ENCODE measurements at regions not wholly inside any gene's neighbourhood (a gene's known extent, or its start where the extent isn't known, plus 50 kb on each side); places are given as distances from the start of the nearest gene placed in this dataset.
"Not testable (repeated sequence)": the region's sequence is repeated elsewhere in the genome, so short reads cannot be mapped to it uniquely, and the experiment has no call there.

GRCh38 chr4:124143632-124144031, 568.9 kb downstream of the ANKRD50 start:
- no peaks in the 10 kb centered on the region for H3K27me3 ChIP-seq (ENCODE audit: low read depth, low read length)
- no peak overlapping the region for H3K4me3 ChIP-seq (ENCODE audit: low read depth in 1 of 2, low read length in 2 of 2)
- no peaks in the 10 kb centered on the region for H3K36me3 ChIP-seq (ENCODE audit: control insufficient read depth in 1 of 2, insufficient read depth in 2 of 2, low read length in 2 of 2)
- no peak overlapping the region for H3K27ac ChIP-seq (ENCODE audit: low read length)
- no peaks in the 10 kb centered on the region for H3K4me1 ChIP-seq (ENCODE audit: control insufficient read depth in 1 of 2, insufficient read depth in 2 of 2, low read length in 2 of 2)
- H3K9me3 ChIP-seq (ENCODE audit: control insufficient read depth in 1 of 2, low read length in 2 of 2) = no peaks in the 10 kb centered on the region

GRCh38 chr4:124144238-124144654, 568.3 kb downstream of the ANKRD50 start:
- no peak overlapping the region for H3K27ac ChIP-seq (ENCODE audit: low read length)
- no peak overlapping the region for H3K4me3 ChIP-seq (ENCODE audit: low read depth in 1 of 2, low read length in 2 of 2)
- H3K9me3 ChIP-seq (ENCODE audit: control insufficient read depth in 1 of 2, low read length in 2 of 2) = no peaks in the 10 kb centered on the region
- no peaks in the 10 kb centered on the region for H3K27me3 ChIP-seq (ENCODE audit: low read depth, low read length)
- H3K36me3 ChIP-seq (ENCODE audit: control insufficient read depth in 1 of 2, insufficient read depth in 2 of 2, low read length in 2 of 2) = no peaks in the 10 kb centered on the region
- no peaks in the 10 kb centered on the region for H3K4me1 ChIP-seq (ENCODE audit: control insufficient read depth in 1 of 2, insufficient read depth in 2 of 2, low read length in 2 of 2)

GRCh38 chr4:124146068-124146467, 566.5 kb downstream of the ANKRD50 start:
- H3K27ac ChIP-seq (ENCODE audit: low read length) = no peak overlapping the region

GRCh38 chr4:124151031-124151430, 561.5 kb downstream of the ANKRD50 start:
- Histone ChIP-seq H3K27me3 (ENCODE audit: low read depth, low read length) (no peaks in the 10 kb centered on the region), H3K36me3 (ENCODE audit: control insufficient read depth in 1 of 2, insufficient read depth in 2 of 2, low read length in 2 of 2) (no peaks in the 10 kb centered on the region), H3K4me1 (ENCODE audit: control insufficient read depth in 1 of 2, insufficient read depth in 2 of 2, low read length in 2 of 2) (no peaks in the 10 kb centered on the region), H3K9me3 (ENCODE audit: control insufficient read depth in 1 of 2, low read length in 2 of 2) (no peaks in the 10 kb centered on the region), H3K27ac (ENCODE audit: low read length) (no peak overlapping the region), H3K4me3 (ENCODE audit: low read depth in 1 of 2, low read length in 2 of 2) (no peak overlapping the region)

More at GRCh38 chr4:124146068-124146467, 566.5 kb downstream of the ANKRD50 start:
- no peaks in the 10 kb centered on the region for H3K27me3 ChIP-seq (ENCODE audit: low read depth, low read length)
- H3K4me1 ChIP-seq (ENCODE audit: control insufficient read depth in 1 of 2, insufficient read depth in 2 of 2, low read length in 2 of 2) = no peaks in the 10 kb centered on the region
- no peaks in the 10 kb centered on the region for H3K9me3 ChIP-seq (ENCODE audit: control insufficient read depth in 1 of 2, low read length in 2 of 2)
- no peaks in the 10 kb centered on the region for H3K36me3 ChIP-seq (ENCODE audit: control insufficient read depth in 1 of 2, insufficient read depth in 2 of 2, low read length in 2 of 2)
- no peak overlapping the region for H3K4me3 ChIP-seq (ENCODE audit: low read depth in 1 of 2, low read length in 2 of 2)

GRCh38 chr4:124152132-124152531, 560.4 kb downstream of the ANKRD50 start:
- no peaks in the 10 kb centered on the region for H3K36me3 ChIP-seq (ENCODE audit: control insufficient read depth in 1 of 2, insufficient read depth in 2 of 2, low read length in 2 of 2)
- H3K4me3 ChIP-seq (ENCODE audit: low read depth in 1 of 2, low read length in 2 of 2) = no peak overlapping the region
- H3K9me3 ChIP-seq (ENCODE audit: control insufficient read depth in 1 of 2, low read length in 2 of 2) = no peaks in the 10 kb centered on the region
- H3K27me3 ChIP-seq (ENCODE audit: low read depth, low read length) = no peaks in the 10 kb centered on the region
- no peaks in the 10 kb centered on the region for H3K4me1 ChIP-seq (ENCODE audit: control insufficient read depth in 1 of 2, insufficient read depth in 2 of 2, low read length in 2 of 2)
- H3K27ac ChIP-seq (ENCODE audit: low read length) = no peak overlapping the region

GRCh38 chr4:124155239-124155638, 557.3 kb downstream of the ANKRD50 start:
- H3K27me3 ChIP-seq (ENCODE audit: low read depth, low read length) = no peaks in the 10 kb centered on the region
- no peak overlapping the region for H3K4me3 ChIP-seq (ENCODE audit: low read depth in 1 of 2, low read length in 2 of 2)
- no peaks in the 10 kb centered on the region for H3K4me1 ChIP-seq (ENCODE audit: control insufficient read depth in 1 of 2, insufficient read depth in 2 of 2, low read length in 2 of 2)
- H3K9me3 ChIP-seq (ENCODE audit: control insufficient read depth in 1 of 2, low read length in 2 of 2) = no peaks in the 10 kb centered on the region
- H3K27ac ChIP-seq (ENCODE audit: low read length) = no peak overlapping the region
- H3K36me3 ChIP-seq (ENCODE audit: control insufficient read depth in 1 of 2, insufficient read depth in 2 of 2, low read length in 2 of 2) = no peaks in the 10 kb centered on the region

- Histone ChIP-seq H3K27ac (ENCODE audit: low read length) (no peak overlapping the region), H3K9me3 (ENCODE audit: control insufficient read depth in 1 of 2, low read length in 2 of 2) (no peaks in the 10 kb centered on the region), H3K36me3 (ENCODE audit: control insufficient read depth in 1 of 2, insufficient read depth in 2 of 2, low read length in 2 of 2) (no peaks in the 10 kb centered on the region), H3K4me3 (ENCODE audit: low read depth in 1 of 2, low read length in 2 of 2) (no peak overlapping the region), H3K4me1 (ENCODE audit: control insufficient read depth in 1 of 2, insufficient read depth in 2 of 2, low read length in 2 of 2) (no peaks in the 10 kb centered on the region), H3K27me3 (ENCODE audit: low read depth, low read length) (no peaks in the 10 kb centered on the region)
These were observed 555.0 kb downstream of the ANKRD50 start for GRCh38 chr4:124157396-124158083.

- Histone ChIP-seq H3K27me3 (ENCODE audit: low read depth, low read length) (no peaks in the 10 kb centered on the region), H3K36me3 (ENCODE audit: control insufficient read depth in 1 of 2, insufficient read depth in 2 of 2, low read length in 2 of 2) (no peaks in the 10 kb centered on the region), H3K4me3 (ENCODE audit: low read depth in 1 of 2, low read length in 2 of 2) (no peak overlapping the region), H3K27ac (ENCODE audit: low read length) (no peak overlapping the region), H3K9me3 (ENCODE audit: control insufficient read depth in 1 of 2, low read length in 2 of 2) (no peaks in the 10 kb centered on the region), H3K4me1 (ENCODE audit: control insufficient read depth in 1 of 2, insufficient read depth in 2 of 2, low read length in 2 of 2) (no peaks in the 10 kb centered on the region)
These were observed 549.1 kb downstream of the ANKRD50 start for GRCh38 chr4:124163401-124163800.

- H3K4me3 ChIP-seq (ENCODE audit: low read depth in 1 of 2, low read length in 2 of 2) = no peak overlapping the region
- no peaks in the 10 kb centered on the region for H3K9me3 ChIP-seq (ENCODE audit: control insufficient read depth in 1 of 2, low read length in 2 of 2)
- H3K36me3 ChIP-seq (ENCODE audit: control insufficient read depth in 1 of 2, insufficient read depth in 2 of 2, low read length in 2 of 2) = no peaks in the 10 kb centered on the region
- no peaks in the 10 kb centered on the region for H3K4me1 ChIP-seq (ENCODE audit: control insufficient read depth in 1 of 2, insufficient read depth in 2 of 2, low read length in 2 of 2)
- no peaks in the 10 kb centered on the region for H3K27me3 ChIP-seq (ENCODE audit: low read depth, low read length)
- H3K27ac ChIP-seq (ENCODE audit: low read length) = no peak overlapping the region
These were observed 544.9 kb downstream of the ANKRD50 start for GRCh38 chr4:124167602-124168001.

GRCh38 chr4:124169524-124169923, 543.0 kb downstream of the ANKRD50 start:
- not testable (repeated sequence) for H3K9me3 ChIP-seq (ENCODE audit: control insufficient read depth in 1 of 2, low read length in 2 of 2); H3K4me3 ChIP-seq (ENCODE audit: low read depth in 1 of 2, low read length in 2 of 2); H3K36me3 ChIP-seq (ENCODE audit: control insufficient read depth in 1 of 2, insufficient read depth in 2 of 2, low read length in 2 of 2); H3K27me3 ChIP-seq (ENCODE audit: low read depth, low read length); H3K27ac ChIP-seq (ENCODE audit: low read length); H3K4me1 ChIP-seq (ENCODE audit: control insufficient read depth in 1 of 2, insufficient read depth in 2 of 2, low read length in 2 of 2)

GRCh38 chr4:124173912-124174311, 538.6 kb downstream of the ANKRD50 start:
- no peaks in the 10 kb centered on the region for H3K27me3 ChIP-seq (ENCODE audit: low read depth, low read length)
- H3K27ac ChIP-seq (ENCODE audit: low read length) = no peak overlapping the region
- no peaks in the 10 kb centered on the region for H3K36me3 ChIP-seq (ENCODE audit: control insufficient read depth in 1 of 2, insufficient read depth in 2 of 2, low read length in 2 of 2)
- no peak overlapping the region for H3K4me3 ChIP-seq (ENCODE audit: low read depth in 1 of 2, low read length in 2 of 2)
- H3K4me1 ChIP-seq (ENCODE audit: control insufficient read depth in 1 of 2, insufficient read depth in 2 of 2, low read length in 2 of 2) = no peaks in the 10 kb centered on the region
- H3K9me3 ChIP-seq (ENCODE audit: control insufficient read depth in 1 of 2, low read length in 2 of 2) = no peaks in the 10 kb centered on the region
